ENCODE measurements at regions not wholly inside any gene's neighbourhood (a gene's known extent, or its start where the extent isn't known, plus 50 kb on each side); places are given as distances from the start of the nearest gene placed in this dataset.

- no peak for DNase-seq
Observed at GRCh38 chr5:69029292-69029691, 64.5 kb upstream of the SLC30A5 start.

- DNase-seq: no peak
Observed at GRCh38 chr5:69030358-69031062, 63.3 kb upstream of the SLC30A5 start.

GRCh38 chr5:69032009-69032408 is 61.8 kb upstream of the SLC30A5 start:
- no peak for DNase-seq

GRCh38 chr5:69033690-69034089 is 60.1 kb upstream of the SLC30A5 start:
- no peak for DNase-seq

GRCh38 chr5:69034898-69035297 is 58.9 kb upstream of the SLC30A5 start:
- no peak for DNase-seq

GRCh38 chr5:69035665-69036064 is 58.1 kb upstream of the SLC30A5 start:
- no peak for DNase-seq

- DNase-seq: no peak
Observed at GRCh38 chr5:69038539-69038938, 55.3 kb upstream of the SLC30A5 start.

GRCh38 chr5:69039829-69040228 is 54.0 kb upstream of the SLC30A5 start:
- no peak for DNase-seq

- DNase-seq: no peak
Observed at GRCh38 chr5:69042500-69042899, 51.3 kb upstream of the SLC30A5 start.

GRCh38 chr5:69042915-69043654 is 50.7 kb upstream of the SLC30A5 start:
- peak; percentile 93 for DNase-seq

- DNase-seq: no peak
Observed at GRCh38 chr5:69043655-69043996, 50.2 kb upstream of the SLC30A5 start.
